Endodermal cell (in vitro differentiated cells): ENCODE measurements at regions not wholly inside any gene's neighbourhood (a gene's known extent, or its start where the extent isn't known, plus 50 kb on each side); places are given as distances from the start of the nearest gene placed in this dataset.
A peak's percentile ranks its signal among the peaks of the same experiment; 100 is the strongest.

Experiments
- DNase-seq: peaks from one replicate; pipeline ENCODE4 v3.0.0-alpha.2; 2017
- H3K27ac ChIP-seq: 2 replicates; pipeline ENCODE4 v1.5.1; 2013; ENCODE audit warnings: mild to moderate bottlenecking, low read depth, low read length, moderate library complexity
- H3K27me3 ChIP-seq: 2 replicates; pipeline ENCODE4 v1.6.1; 2013; ENCODE audit warnings: mild to moderate bottlenecking, low read length, moderate library complexity; ENCODE audit not compliant: insufficient read depth, control insufficient read depth, poor library complexity, severe bottlenecking
- H3K36me3 ChIP-seq: 2 replicates; pipeline ENCODE4 v1.7.0; 2013; ENCODE audit warnings: mild to moderate bottlenecking, low read length, moderate library complexity; ENCODE audit not compliant: control insufficient read depth, insufficient read depth
- H3K4me1 ChIP-seq: one replicate; pipeline ENCODE4 v1.7.0; 2013; ENCODE audit warnings: low read length; ENCODE audit not compliant: control insufficient read depth, insufficient read depth
- H3K4me3 ChIP-seq: 2 replicates; pipeline ENCODE4 v1.5.1; 2013; ENCODE audit warnings: mild to moderate bottlenecking, low read length, moderate library complexity
- H3K9ac ChIP-seq: 2 replicates; pipeline ENCODE4 v1.6.1; 2013; ENCODE audit warnings: mild to moderate bottlenecking, low read length, moderate library complexity; ENCODE audit not compliant: poor library complexity, severe bottlenecking; ENCODE audit errors: extremely low read depth
- H3K9me3 ChIP-seq: 2 replicates; pipeline ENCODE4 v1.6.1; 2013; ENCODE audit warnings: mild to moderate bottlenecking, low read length, moderate library complexity; ENCODE audit not compliant: control insufficient read depth
- H3K27ac Mint-ChIP-seq: 2 replicates; pipeline ENCODE4 v1.8.0; 2020; ENCODE audit warnings: mixed read lengths
- H3K27me3 Mint-ChIP-seq: 2 replicates; pipeline ENCODE4 v1.8.0; 2021; ENCODE audit warnings: mild to moderate bottlenecking, mixed read lengths; ENCODE audit not compliant: insufficient read depth
- H3K36me3 Mint-ChIP-seq: 2 replicates; pipeline ENCODE4 v1.8.0; 2020; ENCODE audit warnings: low read depth, mixed read lengths
- H3K4me1 Mint-ChIP-seq: 2 replicates; pipeline ENCODE4 v1.8.0; 2020; ENCODE audit warnings: mixed read lengths
- H3K4me3 Mint-ChIP-seq: 2 replicates; pipeline ENCODE4 v1.8.0; 2020; ENCODE audit warnings: mild to moderate bottlenecking, moderate library complexity, mixed read lengths
- H3K9me3 Mint-ChIP-seq: 2 replicates; pipeline ENCODE4 v1.8.0; 2020; ENCODE audit warnings: mild to moderate bottlenecking, mixed read lengths
- CTCF ChIP-seq: fragments of 200-600 bp; sonication (generic); conservative IDR thresholded peaks from 2 replicates; pipeline ENCODE4 v1.5.0; 2021; ENCODE audit warnings: antibody characterized with exemption, mild to moderate bottlenecking
- WGBS, 2 experiments: methylation state at CpG; one replicate each; pipeline versions ENCODE4 v1.1.5 to v1.1.7; 2013; ENCODE audit warnings: missing lambda C conversion rate in 2 of 2, mixed read lengths in 1 of 2; ENCODE audit not compliant: insufficient coverage in 1 of 2, insufficient read length in 1 of 2; 5-methylcytosine and 5-hydroxymethylcytosine counted together

DNA sequence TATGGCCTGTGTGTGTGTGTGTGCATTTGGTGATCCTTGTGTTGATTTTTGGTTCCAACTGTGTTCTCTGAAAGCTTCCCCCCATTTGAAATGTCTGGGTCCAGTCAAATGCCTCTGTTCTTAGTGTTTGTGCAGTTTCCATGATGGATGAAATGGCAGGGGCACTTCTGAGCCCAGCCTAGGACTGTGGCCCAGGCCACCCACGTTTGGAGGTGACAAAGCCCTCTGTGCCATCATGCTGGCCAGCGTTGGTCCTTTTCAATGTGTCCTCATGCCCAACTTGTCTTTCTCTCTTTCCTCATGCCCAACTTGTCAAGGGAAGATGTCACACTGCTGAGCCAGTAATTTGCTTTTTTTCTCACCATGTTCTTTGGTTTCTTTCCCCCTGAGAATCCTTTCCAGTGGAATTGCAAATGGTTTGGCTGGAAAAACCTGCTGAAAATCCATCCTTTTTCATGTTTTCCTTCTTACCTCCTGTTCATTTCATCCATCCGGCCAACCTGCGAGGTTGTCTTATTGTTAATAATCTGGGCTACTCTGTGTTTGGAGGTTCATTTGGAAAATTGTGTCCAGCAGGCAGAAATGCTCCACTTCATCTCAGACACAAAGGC, 113.7 kb upstream of the NAV2 start:
- TF ChIP-seq CTCF = no peak
- H3K4me3 ChIP-seq = no peak overlapping the region
- no peaks in the 10 kb centered on the region for H3K36me3 ChIP-seq
- Mint-ChIP-seq H3K36me3 (no peaks in the 10 kb centered on the region), H3K4me3 (no peak overlapping the region), H3K4me1 (no peaks in the 10 kb centered on the region), H3K27me3 (peaks cover 4% of the 10 kb centered on the region), H3K27ac (no peak overlapping the region), H3K9me3 (peaks cover 4% of the 10 kb centered on the region)
- 92 to 100% methylated on average over 1 to 4 of the region's 4 CpGs for WGBS, 2 experiments
- no peak for DNase-seq
- H3K9me3 ChIP-seq = no peaks in the 10 kb centered on the region
- no peak overlapping the region for H3K27ac ChIP-seq
- H3K9ac ChIP-seq = no peak overlapping the region
- no peaks in the 10 kb centered on the region for H3K4me1 ChIP-seq
- no peaks in the 10 kb centered on the region for H3K27me3 ChIP-seq

GRCh38 chr11:19598456-19598855, 114.2 kb upstream of the NAV2 start:
- no peak for DNase-seq
- no peaks in the 10 kb centered on the region for H3K27me3 ChIP-seq
- H3K27ac Mint-ChIP-seq = no peak overlapping the region
- no peak for TF ChIP-seq CTCF
- WGBS, 2 experiments = 50 to 58% methylated on average over 2 to 3 of the region's 3 CpGs
- no peak overlapping the region for H3K4me3 ChIP-seq
- no peak overlapping the region for H3K27ac ChIP-seq
- no peaks in the 10 kb centered on the region for H3K36me3 Mint-ChIP-seq
- no peaks in the 10 kb centered on the region for H3K4me1 ChIP-seq
- no peak overlapping the region for H3K9ac ChIP-seq
- H3K36me3 ChIP-seq = no peaks in the 10 kb centered on the region
- H3K27me3 Mint-ChIP-seq = peaks cover 4% of the 10 kb centered on the region
- H3K4me1 Mint-ChIP-seq = no peaks in the 10 kb centered on the region
- H3K9me3 Mint-ChIP-seq = no peaks in the 10 kb centered on the region
- H3K9me3 ChIP-seq = no peaks in the 10 kb centered on the region
- H3K4me3 Mint-ChIP-seq = no peak overlapping the region

- H3K9me3 ChIP-seq = no peaks in the 10 kb centered on the region
- 82 to 95% methylated on average over 4 to 5 of the region's 5 CpGs for WGBS, 2 experiments
- no peaks in the 10 kb centered on the region for H3K36me3 ChIP-seq
- H3K27ac ChIP-seq = no peak overlapping the region
- DNase-seq = peak; percentile 51
- H3K27me3 Mint-ChIP-seq = peaks cover 4% of the 10 kb centered on the region
- no peaks in the 10 kb centered on the region for H3K9me3 Mint-ChIP-seq
- no peaks in the 10 kb centered on the region for H3K4me1 Mint-ChIP-seq
- no peaks in the 10 kb centered on the region for H3K36me3 Mint-ChIP-seq
- no peaks in the 10 kb centered on the region for H3K27me3 ChIP-seq
- H3K4me1 ChIP-seq = no peaks in the 10 kb centered on the region
- H3K9ac ChIP-seq = no peak overlapping the region
- TF ChIP-seq CTCF = no peak
- no peak overlapping the region for H3K27ac Mint-ChIP-seq
- no peak overlapping the region for H3K4me3 ChIP-seq
- H3K4me3 Mint-ChIP-seq = no peak overlapping the region
Observed at GRCh38 chr11:19597876-19598275, 114.8 kb upstream of the NAV2 start.
